Thoracic aorta (tissue), 2 donors: ENCODE measurements at regions not wholly inside any gene's neighbourhood (a gene's known extent, or its start where the extent isn't known, plus 50 kb on each side); places are given as distances from the start of the nearest gene placed in this dataset.
"Not testable (repeated sequence)": the region's sequence is repeated elsewhere in the genome, so short reads cannot be mapped to it uniquely, and the experiment has no call there.

Experiments
- ATAC-seq: fragments of 150-250 bp; one replicate; pipeline ENCODE4 v1.8.0; 2017; ENCODE audit warnings: low read depth; ENCODE audit not compliant: insufficient number of reproducible peaks, low FRiP score
- DNase-seq: peaks from one replicate; pipeline ENCODE4 v3.0.0-alpha.2; 2020; ENCODE audit warnings: low spot score
- H3K27ac ChIP-seq, 2 donors: fragments of 200-600 bp; sonication (generic); 1 replicate in 1 of 2; 2 replicates in 1 of 2; pipeline ENCODE4 v1.5.1; 2016; ENCODE audit warnings: mild to moderate bottlenecking in 2 of 2, moderate library complexity in 2 of 2
- H3K27me3 ChIP-seq: fragments of 200-600 bp; sonication (generic); replicated peaks from 2 replicates; pipeline ENCODE4 v1.6.0; 2016; ENCODE audit warnings: mild to moderate bottlenecking; ENCODE audit not compliant: insufficient read depth
- H3K36me3 ChIP-seq: fragments of 200-600 bp; sonication (generic); one replicate; pipeline ENCODE4 v1.5.1; 2016
- H3K4me1 ChIP-seq, 2 donors: fragments of 200-600 bp; sonication (generic); 1 replicate in 1 of 2; 2 replicates in 1 of 2; pipeline versions ENCODE4 v1.5.1 to v1.6.0; 2016; ENCODE audit warnings: low read depth in 2 of 2, mild to moderate bottlenecking in 1 of 2; ENCODE audit not compliant: control insufficient read depth in 1 of 2
- H3K4me3 ChIP-seq: fragments of 200-600 bp; sonication (generic); 2 replicates; pipeline ENCODE4 v1.5.1; 2016; ENCODE audit warnings: mild to moderate bottlenecking
- H3K9me3 ChIP-seq: fragments of 200-600 bp; sonication (generic); 2 replicates; pipeline ENCODE4 v1.5.1; 2016
- CTCF ChIP-seq: fragments of 200-600 bp; sonication (generic); IDR thresholded peaks from one replicate; pipeline ENCODE4 v1.5.1; 2019; ENCODE audit warnings: antibody characterized with exemption

GRCh38 chr2:12469141-12469561, 247.6 kb upstream of the TRIB2 start:
- no peak for ATAC-seq
- Histone ChIP-seq H3K9me3 (no peaks in the 10 kb centered on the region), H3K36me3 (no peaks in the 10 kb centered on the region), H3K27me3 (no peaks in the 10 kb centered on the region), H3K4me3 (no peak overlapping the region), H3K4me1 (peaks cover 15 to 18% of the 10 kb centered on the region in 2 donors), H3K27ac (no peak overlapping the region)
- TF ChIP-seq CTCF: no peak
- no peak for DNase-seq

- not testable (repeated sequence) for ATAC-seq, DNase-seq
Observed at GRCh38 chr2:12472265-12472664, 244.5 kb upstream of the TRIB2 start.

GRCh38 chr2:12478151-12479064, 238.3 kb upstream of the TRIB2 start:
- peak overlapping the region in 1 of 2 donors; percentile 61 for H3K27ac ChIP-seq
- no peaks in the 10 kb centered on the region for H3K27me3 ChIP-seq
- H3K36me3 ChIP-seq: no peaks in the 10 kb centered on the region
- DNase-seq: no peak
- H3K9me3 ChIP-seq: no peaks in the 10 kb centered on the region
- peaks cover 8 to 19% of the 10 kb centered on the region in 2 donors for H3K4me1 ChIP-seq
- ATAC-seq: no peak
- H3K4me3 ChIP-seq: peak overlapping the region; percentile 32
- no peak for TF ChIP-seq CTCF

More at GRCh38 chr2:12472265-12472664, 244.5 kb upstream of the TRIB2 start:
- not testable (repeated sequence) for H3K27me3 ChIP-seq, H3K27ac ChIP-seq, H3K4me3 ChIP-seq, H3K36me3 ChIP-seq, H3K9me3 ChIP-seq
- peaks cover 13 to 15% of the 10 kb centered on the region in 2 donors for H3K4me1 ChIP-seq

GRCh38 chr2:12479065-12479601, 237.6 kb upstream of the TRIB2 start:
- Histone ChIP-seq H3K27me3 (no peaks in the 10 kb centered on the region), H3K9me3 (no peaks in the 10 kb centered on the region), H3K27ac (peak overlapping the region in 1 of 2 donors; percentile 61), H3K4me3 (peak overlapping the region; percentile 32), H3K4me1 (peaks cover 8 to 19% of the 10 kb centered on the region in 2 donors), H3K36me3 (no peaks in the 10 kb centered on the region)
- DNase-seq (no peak), ATAC-seq (no peak)
- TF ChIP-seq CTCF: no peak

GRCh38 chr2:12484536-12485115, 232.1 kb upstream of the TRIB2 start:
- peak overlapping the region; percentile 20 to 54 for H3K27ac ChIP-seq
- DNase-seq: no peak
- H3K4me1 ChIP-seq: peaks cover 20 to 37% of the 10 kb centered on the region in 2 donors
- H3K4me3 ChIP-seq: no peak overlapping the region
- no peaks in the 10 kb centered on the region for H3K36me3 ChIP-seq
- H3K27me3 ChIP-seq: no peaks in the 10 kb centered on the region
- no peak for ATAC-seq
- no peaks in the 10 kb centered on the region for H3K9me3 ChIP-seq
- no peak for TF ChIP-seq CTCF
